Smooth muscle cell (in vitro differentiated cells): ENCODE measurements at regions not wholly inside any gene's neighbourhood (a gene's known extent, or its start where the extent isn't known, plus 50 kb on each side); places are given as distances from the start of the nearest gene placed in this dataset.
"Not testable (repeated sequence)": the region's sequence is repeated elsewhere in the genome, so short reads cannot be mapped to it uniquely, and the experiment has no call there.

Experiments used
- DNase-seq: peaks from one replicate; lab custom pipeline; 2025; ENCODE audit not compliant: unreplicated experiment; lab: John Stamatoyannopoulos, UW
- H2AFZ ChIP-seq: fragments of 200-600 bp; sonication (generic); 2 replicates; pipeline ENCODE4 v1.6.0; 2016; ENCODE audit warnings: antibody characterized with exemption, low read depth, mild to moderate bottlenecking
- H3F3A ChIP-seq: fragments of 200-600 bp; sonication (generic); 2 replicates; pipeline ENCODE4 v1.6.0; 2017; ENCODE audit warnings: antibody characterized with exemption, low read depth
- H3K27ac ChIP-seq: fragments of 200-600 bp; sonication (generic); 2 replicates; pipeline ENCODE4 v1.5.1; 2016; ENCODE audit warnings: low read depth, mild to moderate bottlenecking
- H3K27me3 ChIP-seq: fragments of 200-600 bp; sonication (generic); 2 replicates; pipeline ENCODE4 v1.6.1; 2016; ENCODE audit warnings: low read depth, mild to moderate bottlenecking
- H3K36me3 ChIP-seq: fragments of 200-600 bp; sonication (generic); 2 replicates; pipeline ENCODE4 v1.5.1; 2016; ENCODE audit warnings: low read depth
- H3K4me1 ChIP-seq: fragments of 200-600 bp; sonication (generic); 2 replicates; pipeline ENCODE4 v1.5.1; 2016; ENCODE audit warnings: low read depth
- H3K4me2 ChIP-seq: fragments of 200-600 bp; sonication (generic); 2 replicates; pipeline ENCODE4 v1.6.0; 2016; ENCODE audit warnings: mild to moderate bottlenecking
- H3K4me3 ChIP-seq: fragments of 200-600 bp; sonication (generic); 2 replicates; pipeline ENCODE4 v1.5.1; 2016; ENCODE audit warnings: mild to moderate bottlenecking
- H3K79me2 ChIP-seq: fragments of 200-600 bp; sonication (generic); 2 replicates; pipeline ENCODE4 v1.6.0; 2016; ENCODE audit warnings: low read depth, mild to moderate bottlenecking
- H3K9ac ChIP-seq: fragments of 200-600 bp; sonication (generic); 2 replicates; pipeline ENCODE4 v1.6.0; 2016; ENCODE audit warnings: low read depth
- H3K9me3 ChIP-seq: fragments of 200-600 bp; sonication (generic); replicated peaks from 2 replicates; pipeline ENCODE4 v1.5.1; 2016; ENCODE audit warnings: low read depth
- H4K20me1 ChIP-seq: fragments of 200-600 bp; sonication (generic); 2 replicates; pipeline ENCODE4 v1.6.0; 2016; ENCODE audit warnings: low read depth
- CTCF ChIP-seq: fragments of 200-600 bp; sonication (generic); IDR thresholded peaks from 2 replicates; pipeline ENCODE4 v1.5.1; 2017; ENCODE audit warnings: borderline replicate concordance, mild to moderate bottlenecking, antibody characterized with exemption; ENCODE audit not compliant: insufficient read depth, poor library complexity, severe bottlenecking
- WGBS: methylation state at CpG from one replicate; pipeline ENCODE4 v1.1.7; 2016; ENCODE audit warnings: low lambda C conversion rate; 5-methylcytosine and 5-hydroxymethylcytosine counted together

- no peaks in the 10 kb centered on the region for H4K20me1 ChIP-seq
- no peak overlapping the region for H3K4me2 ChIP-seq
- no peaks in the 10 kb centered on the region for H3K36me3 ChIP-seq
- H3K9me3 ChIP-seq: no peaks in the 10 kb centered on the region
- no peaks in the 10 kb centered on the region for H3F3A ChIP-seq
- no peaks in the 10 kb centered on the region for H3K79me2 ChIP-seq
- 91% methylated on average over 15 of the region's 15 CpGs for WGBS
- no peak for TF ChIP-seq CTCF
- no peaks in the 10 kb centered on the region for H3K4me1 ChIP-seq
- no peak overlapping the region for H3K4me3 ChIP-seq
- no peaks in the 10 kb centered on the region for H3K27me3 ChIP-seq
- DNase-seq: no peak
- H2AFZ ChIP-seq: no peak overlapping the region
- no peak overlapping the region for H3K27ac ChIP-seq
- no peak overlapping the region for H3K9ac ChIP-seq
Measured at GRCh38 chr20:47849006-47849405, 63.7 kb upstream of the SULF2 start.

- not testable (repeated sequence) for H3K36me3 ChIP-seq, H3K27ac ChIP-seq, H4K20me1 ChIP-seq, H3K79me2 ChIP-seq, H3K4me2 ChIP-seq, H3K27me3 ChIP-seq, DNase-seq, H3K4me3 ChIP-seq, H3F3A ChIP-seq, H3K4me1 ChIP-seq, H3K9me3 ChIP-seq, H3K9ac ChIP-seq, H2AFZ ChIP-seq
- 74% methylated on average over 2 of the region's 4 CpGs for WGBS
Measured at GRCh38 chr20:47848534-47848933, 63.3 kb upstream of the SULF2 start.

GRCh38 chr20:47847884-47848485, 62.7 kb upstream of the SULF2 start:
- no peak overlapping the region for H3K9ac ChIP-seq
- no peaks in the 10 kb centered on the region for H3K36me3 ChIP-seq
- H4K20me1 ChIP-seq: no peaks in the 10 kb centered on the region
- DNase-seq: no peak
- H3K27me3 ChIP-seq: no peaks in the 10 kb centered on the region
- no peak overlapping the region for H3K27ac ChIP-seq
- H3K4me2 ChIP-seq: no peak overlapping the region
- no peak for TF ChIP-seq CTCF
- H3K9me3 ChIP-seq: no peaks in the 10 kb centered on the region
- no peaks in the 10 kb centered on the region for H3K4me1 ChIP-seq
- whole genome bisulfite sequencing: 85% methylated on average over 8 of the region's 8 CpGs
- H2AFZ ChIP-seq: no peak overlapping the region
- H3F3A ChIP-seq: no peaks in the 10 kb centered on the region
- H3K4me3 ChIP-seq: no peak overlapping the region
- no peaks in the 10 kb centered on the region for H3K79me2 ChIP-seq

GRCh38 chr20:47847220-47847619, 61.9 kb upstream of the SULF2 start:
- H3K9me3 ChIP-seq, H3F3A ChIP-seq, DNase-seq, H3K36me3 ChIP-seq, H3K9ac ChIP-seq, H3K4me3 ChIP-seq, H3K79me2 ChIP-seq, H4K20me1 ChIP-seq, H3K27ac ChIP-seq, H3K4me2 ChIP-seq, H3K27me3 ChIP-seq, H2AFZ ChIP-seq, H3K4me1 ChIP-seq: not testable (repeated sequence)
- 69% methylated on average over 7 of the region's 7 CpGs for WGBS

GRCh38 chr20:47846651-47847050, 61.4 kb upstream of the SULF2 start:
- H3K27ac ChIP-seq, H3K9ac ChIP-seq: not testable (repeated sequence)

GRCh38 chr20:47845382-47845977, 60.2 kb upstream of the SULF2 start:
- not testable (repeated sequence) for H3K9me3 ChIP-seq, DNase-seq, H3K9ac ChIP-seq, H3K4me3 ChIP-seq, H3K4me1 ChIP-seq, H3K27me3 ChIP-seq, H3K36me3 ChIP-seq, H3K27ac ChIP-seq, H2AFZ ChIP-seq, H3F3A ChIP-seq, H3K79me2 ChIP-seq, H3K4me2 ChIP-seq, H4K20me1 ChIP-seq
- WGBS: 91% methylated on average over 10 of the region's 10 CpGs

More at GRCh38 chr20:47846651-47847050, 61.4 kb upstream of the SULF2 start:
- not testable (repeated sequence) for H3K4me2 ChIP-seq, H3K79me2 ChIP-seq, H3K36me3 ChIP-seq, DNase-seq, H4K20me1 ChIP-seq, H3K4me1 ChIP-seq, H3K4me3 ChIP-seq, H3K27me3 ChIP-seq, H3K9me3 ChIP-seq, H3F3A ChIP-seq, H2AFZ ChIP-seq
- 87% methylated on average over 10 of the region's 10 CpGs for WGBS

- H4K20me1 ChIP-seq, H3K9me3 ChIP-seq, H3K4me2 ChIP-seq, H3K79me2 ChIP-seq, H3K9ac ChIP-seq, DNase-seq, H3K4me1 ChIP-seq, H3K36me3 ChIP-seq, H3K4me3 ChIP-seq, H3K27me3 ChIP-seq, H3K27ac ChIP-seq, H2AFZ ChIP-seq, H3F3A ChIP-seq: not testable (repeated sequence)
- 48% methylated on average over 1 of the region's 1 CpG for WGBS
Measured at GRCh38 chr20:47844568-47844906, 59.3 kb upstream of the SULF2 start.
